Mesendoderm (in vitro differentiated cells): ENCODE measurements at regions not wholly inside any gene's neighbourhood (a gene's known extent, or its start where the extent isn't known, plus 50 kb on each side); places are given as distances from the start of the nearest gene placed in this dataset.
A peak's percentile ranks its signal among the peaks of the same experiment; 100 is the strongest.

Source experiments
- DNase-seq: peaks from one replicate; pipeline ENCODE4 v3.0.0; 2013
- H2AK5ac ChIP-seq: 2 replicates; pipeline ENCODE4 v1.6.1; 2013; ENCODE audit warnings: low read length, inconsistent platforms
- H2BK120ac ChIP-seq: 2 replicates; pipeline ENCODE4 v1.6.1; 2013; ENCODE audit warnings: low read depth, mild to moderate bottlenecking, low read length, moderate library complexity, mixed read lengths
- H2BK15ac ChIP-seq: replicated peaks from 2 replicates; pipeline ENCODE4 v1.6.1; 2013; ENCODE audit warnings: low read depth, mild to moderate bottlenecking, moderate library complexity
- H2BK5ac ChIP-seq: 2 replicates; pipeline ENCODE4 v1.6.1; 2013; ENCODE audit warnings: low read length, inconsistent platforms
- H3K18ac ChIP-seq: 2 replicates; pipeline ENCODE4 v1.6.1; 2013; ENCODE audit warnings: mild to moderate bottlenecking, low read length, mixed read lengths
- H3K23ac ChIP-seq: one replicate; pipeline ENCODE4 v1.6.1; 2013; ENCODE audit warnings: low read length
- H3K27ac ChIP-seq: 2 replicates; pipeline ENCODE4 v1.5.1; 2013; ENCODE audit warnings: low read depth, mild to moderate bottlenecking, inconsistent platforms, low read length, moderate library complexity
- H3K27me3 ChIP-seq: 2 replicates; pipeline ENCODE4 v1.6.1; 2013; ENCODE audit warnings: low read length, control low read depth, mild to moderate bottlenecking, inconsistent platforms; ENCODE audit not compliant: insufficient read depth, poor library complexity
- H3K36me3 ChIP-seq: 2 replicates; pipeline ENCODE4 v1.6.1; 2013; ENCODE audit warnings: low read length, inconsistent platforms; ENCODE audit not compliant: control insufficient read depth, insufficient read depth
- H3K4ac ChIP-seq: one replicate; pipeline ENCODE4 v1.6.1; 2013; ENCODE audit warnings: low read depth, mild to moderate bottlenecking, low read length, moderate library complexity
- H3K4me1 ChIP-seq: 2 replicates; pipeline ENCODE4 v1.6.1; 2013; ENCODE audit warnings: low read depth, low read length, inconsistent platforms; ENCODE audit not compliant: control insufficient read depth
- H3K4me2 ChIP-seq: 2 replicates; pipeline ENCODE4 v1.6.1; 2013; ENCODE audit warnings: low read length
- H3K4me3 ChIP-seq: 2 replicates; pipeline ENCODE4 v1.5.1; 2013; ENCODE audit warnings: mild to moderate bottlenecking, low read length
- H3K56ac ChIP-seq: one replicate; pipeline ENCODE4 v1.6.1; 2013; ENCODE audit warnings: low read length
- H3K79me1 ChIP-seq: 2 replicates; pipeline ENCODE4 v1.6.1; 2013; ENCODE audit warnings: low read length, inconsistent platforms
- H3K79me2 ChIP-seq: 2 replicates; pipeline ENCODE4 v1.6.1; 2013; ENCODE audit warnings: mild to moderate bottlenecking, low read length; ENCODE audit not compliant: control insufficient read depth, insufficient read depth
- H3K9ac ChIP-seq: 2 replicates; pipeline ENCODE4 v1.6.1; 2013; ENCODE audit warnings: low read length, inconsistent platforms
- H4K5ac ChIP-seq: one replicate; pipeline ENCODE4 v1.6.1; 2013; ENCODE audit warnings: low read length
- H4K8ac ChIP-seq: one replicate; pipeline ENCODE4 v1.6.1; 2013; ENCODE audit warnings: low read depth, mild to moderate bottlenecking, control low read depth, low read length, moderate library complexity
- WGBS: extraction: QIAGEN DNeasy Blood & Tissue Kit; methylation state at CpG from one replicate; pipeline ENCODE4 v1.1.7; 2013; ENCODE audit warnings: low lambda C conversion rate, missing lambda C conversion rate; ENCODE audit not compliant: insufficient coverage; ENCODE audit errors: extremely low coverage; 5-methylcytosine and 5-hydroxymethylcytosine counted together

- Histone ChIP-seq H3K23ac (no peak overlapping the region), H2BK120ac (no peak overlapping the region), H3K79me1 (no peaks in the 10 kb centered on the region), H3K4me1 (no peaks in the 10 kb centered on the region), H4K8ac (peak overlapping the region; percentile 66), H2BK5ac (no peak overlapping the region), H3K4me2 (no peak overlapping the region), H3K56ac (peak overlapping the region; percentile 7), H4K5ac (no peak overlapping the region), H3K4ac (no peak overlapping the region), H3K18ac (peak overlapping the region; percentile 64), H3K27ac (no peak overlapping the region), H3K36me3 (no peaks in the 10 kb centered on the region), H2BK15ac (no peak overlapping the region), H3K4me3 (no peak overlapping the region), H2AK5ac (no peak overlapping the region), H3K27me3 (no peaks in the 10 kb centered on the region), H3K9ac (no peak overlapping the region), H3K79me2 (no peaks in the 10 kb centered on the region)
- DNase-seq = peak; percentile 27
- WGBS = no CpG with 5 or more reads among the region's 1 CpG
These were observed 311.4 kb upstream of the NDST4 start for GRCh38 chr4:115424852-115425251.

GRCh38 chr4:115418635-115419396 is 305.4 kb upstream of the NDST4 start:
- no CpG with 5 or more reads among the region's 8 CpGs for WGBS
- Histone ChIP-seq H3K36me3 (no peaks in the 10 kb centered on the region), H2BK5ac (no peak overlapping the region)

GRCh38 chr4:115396034-115396433 is 282.6 kb upstream of the NDST4 start:
- Histone ChIP-seq H3K18ac (no peak overlapping the region), H2BK120ac (no peak overlapping the region), H4K8ac (no peak overlapping the region)

More at GRCh38 chr4:115418635-115419396, 305.4 kb upstream of the NDST4 start:
- no peak overlapping the region for H3K23ac ChIP-seq
- no peak overlapping the region for H3K4ac ChIP-seq
- no peak overlapping the region for H2AK5ac ChIP-seq
- H2BK120ac ChIP-seq = no peak overlapping the region
- no peak overlapping the region for H3K56ac ChIP-seq
- no peak overlapping the region for H3K27ac ChIP-seq
- no peak overlapping the region for H3K4me3 ChIP-seq
- H4K5ac ChIP-seq = no peak overlapping the region
- H3K79me1 ChIP-seq = no peaks in the 10 kb centered on the region
- DNase-seq = peak; percentile 69
- H3K4me1 ChIP-seq = no peaks in the 10 kb centered on the region
- H3K18ac ChIP-seq = no peak overlapping the region
- no peaks in the 10 kb centered on the region for H3K27me3 ChIP-seq
- no peak overlapping the region for H3K4me2 ChIP-seq
- no peak overlapping the region for H4K8ac ChIP-seq
- no peak overlapping the region for H2BK15ac ChIP-seq
- no peaks in the 10 kb centered on the region for H3K79me2 ChIP-seq
- H3K9ac ChIP-seq = no peak overlapping the region

GRCh38 chr4:115376866-115377265 is 263.4 kb upstream of the NDST4 start:
- H3K56ac ChIP-seq = no peak overlapping the region
- H3K79me1 ChIP-seq = no peaks in the 10 kb centered on the region
- H4K5ac ChIP-seq = no peak overlapping the region
- H4K8ac ChIP-seq = no peak overlapping the region
- H2BK120ac ChIP-seq = no peak overlapping the region
- no peak overlapping the region for H3K4ac ChIP-seq
- H2BK15ac ChIP-seq = no peak overlapping the region
- H3K27me3 ChIP-seq = no peaks in the 10 kb centered on the region
- no peaks in the 10 kb centered on the region for H3K79me2 ChIP-seq
- no peaks in the 10 kb centered on the region for H3K4me1 ChIP-seq
- no peak overlapping the region for H3K9ac ChIP-seq
- H2AK5ac ChIP-seq = no peak overlapping the region
- WGBS = no CpG with 5 or more reads among the region's 2 CpGs
- no peak overlapping the region for H3K23ac ChIP-seq
- no peak overlapping the region for H3K4me2 ChIP-seq
- no peak overlapping the region for H3K4me3 ChIP-seq
- H3K36me3 ChIP-seq = no peaks in the 10 kb centered on the region
- no peak overlapping the region for H2BK5ac ChIP-seq
- H3K27ac ChIP-seq = no peak overlapping the region
- no peak overlapping the region for H3K18ac ChIP-seq
- no peak for DNase-seq

More at GRCh38 chr4:115396034-115396433, 282.6 kb upstream of the NDST4 start:
- H4K5ac ChIP-seq = no peak overlapping the region
- H3K4ac ChIP-seq = no peak overlapping the region
- H3K23ac ChIP-seq = no peak overlapping the region
- H3K36me3 ChIP-seq = no peaks in the 10 kb centered on the region
- no peak overlapping the region for H3K4me2 ChIP-seq
- no peak overlapping the region for H2AK5ac ChIP-seq
- no peaks in the 10 kb centered on the region for H3K79me1 ChIP-seq
- no peak overlapping the region for H3K56ac ChIP-seq
- no peak overlapping the region for H3K27ac ChIP-seq
- no peaks in the 10 kb centered on the region for H3K27me3 ChIP-seq
- no peak overlapping the region for H3K9ac ChIP-seq
- no peak overlapping the region for H3K4me3 ChIP-seq
- H3K79me2 ChIP-seq = no peaks in the 10 kb centered on the region
- H2BK15ac ChIP-seq = no peak overlapping the region
- H3K4me1 ChIP-seq = no peaks in the 10 kb centered on the region
- no peak overlapping the region for H2BK5ac ChIP-seq
- no peak for DNase-seq

GRCh38 chr4:115374621-115375020 is 261.2 kb upstream of the NDST4 start:
- Histone ChIP-seq H2BK5ac (no peak overlapping the region), H4K5ac (no peak overlapping the region), H3K27ac (no peak overlapping the region), H3K4me1 (no peaks in the 10 kb centered on the region), H4K8ac (no peak overlapping the region), H2BK15ac (no peak overlapping the region), H3K36me3 (no peaks in the 10 kb centered on the region), H3K18ac (no peak overlapping the region), H3K23ac (no peak overlapping the region), H3K4ac (no peak overlapping the region), H3K27me3 (no peaks in the 10 kb centered on the region), H3K79me1 (no peaks in the 10 kb centered on the region), H2AK5ac (no peak overlapping the region), H2BK120ac (no peak overlapping the region), H3K56ac (no peak overlapping the region), H3K79me2 (no peaks in the 10 kb centered on the region), H3K9ac (no peak overlapping the region), H3K4me3 (no peak overlapping the region), H3K4me2 (no peak overlapping the region)
- no peak for DNase-seq
- no CpG with 5 or more reads among the region's 4 CpGs for WGBS

- H2AK5ac ChIP-seq = no peak overlapping the region
- no peak overlapping the region for H3K9ac ChIP-seq
- H3K27me3 ChIP-seq = no peaks in the 10 kb centered on the region
- H3K56ac ChIP-seq = no peak overlapping the region
- H3K36me3 ChIP-seq = no peaks in the 10 kb centered on the region
- no peak overlapping the region for H2BK15ac ChIP-seq
- no peak overlapping the region for H3K18ac ChIP-seq
- H4K5ac ChIP-seq = no peak overlapping the region
- WGBS = no CpG with 5 or more reads among the region's 3 CpGs
- no peak overlapping the region for H3K4me2 ChIP-seq
- no peak overlapping the region for H2BK5ac ChIP-seq
- H4K8ac ChIP-seq = no peak overlapping the region
- no peaks in the 10 kb centered on the region for H3K79me1 ChIP-seq
- H3K79me2 ChIP-seq = no peaks in the 10 kb centered on the region
- no peak overlapping the region for H3K23ac ChIP-seq
- H3K4ac ChIP-seq = no peak overlapping the region
- no peak overlapping the region for H3K27ac ChIP-seq
- H3K4me1 ChIP-seq = no peaks in the 10 kb centered on the region
- H3K4me3 ChIP-seq = no peak overlapping the region
- DNase-seq = no peak
- H2BK120ac ChIP-seq = no peak overlapping the region
These were observed 257.1 kb upstream of the NDST4 start for GRCh38 chr4:115370490-115370889.
